ENCODE measurements at regions not wholly inside any gene's neighbourhood (a gene's known extent, or its start where the extent isn't known, plus 50 kb on each side); places are given as distances from the start of the nearest gene placed in this dataset.

DNA sequence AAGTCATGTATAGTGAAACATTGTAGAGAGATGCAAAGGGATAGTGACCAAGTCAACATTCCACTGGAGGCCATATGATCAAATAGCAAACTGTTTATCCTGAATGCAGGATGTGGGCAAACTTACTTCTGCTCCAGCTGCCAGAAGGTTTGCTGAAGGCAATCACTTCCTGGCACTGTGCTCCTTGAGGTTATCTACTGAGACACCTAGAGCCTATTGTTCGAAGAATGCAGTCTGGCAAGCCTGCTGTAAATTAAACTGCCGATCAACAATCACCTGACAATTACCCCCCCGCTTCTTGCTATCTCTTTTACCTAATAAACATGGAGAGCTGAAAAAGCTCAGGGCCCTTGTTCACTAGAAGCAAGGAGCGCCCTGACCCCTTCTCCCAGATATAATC, 139.4 kb upstream of the B3GALT2 start:
- TF ChIP-seq POLR2A (IDR thresholded peaks at IDR 0.05; ENCODE audit: low read depth, low read length) (no peak), TAF1 (IDR thresholded peaks at IDR 0.05; ENCODE audit: low read depth, low read length) (no peak), POU2F2 (IDR thresholded peaks at IDR 0.05; ENCODE audit: low read depth, low read length) (no peak), POLR2AphosphoS5 (IDR thresholded peaks at IDR 0.05; ENCODE audit: low read depth, low read length) (no peak), PAX5 (IDR thresholded peaks at IDR 0.05; ENCODE audit: insufficient read depth, low read length, severe bottlenecking) (no peak), SPI1 (IDR thresholded peaks at IDR 0.05; ENCODE audit: low read depth, low read length) (no peak)
